ENCODE measurements at regions not wholly inside any gene's neighbourhood (a gene's known extent, or its start where the extent isn't known, plus 50 kb on each side); places are given as distances from the start of the nearest gene placed in this dataset.

DNA sequence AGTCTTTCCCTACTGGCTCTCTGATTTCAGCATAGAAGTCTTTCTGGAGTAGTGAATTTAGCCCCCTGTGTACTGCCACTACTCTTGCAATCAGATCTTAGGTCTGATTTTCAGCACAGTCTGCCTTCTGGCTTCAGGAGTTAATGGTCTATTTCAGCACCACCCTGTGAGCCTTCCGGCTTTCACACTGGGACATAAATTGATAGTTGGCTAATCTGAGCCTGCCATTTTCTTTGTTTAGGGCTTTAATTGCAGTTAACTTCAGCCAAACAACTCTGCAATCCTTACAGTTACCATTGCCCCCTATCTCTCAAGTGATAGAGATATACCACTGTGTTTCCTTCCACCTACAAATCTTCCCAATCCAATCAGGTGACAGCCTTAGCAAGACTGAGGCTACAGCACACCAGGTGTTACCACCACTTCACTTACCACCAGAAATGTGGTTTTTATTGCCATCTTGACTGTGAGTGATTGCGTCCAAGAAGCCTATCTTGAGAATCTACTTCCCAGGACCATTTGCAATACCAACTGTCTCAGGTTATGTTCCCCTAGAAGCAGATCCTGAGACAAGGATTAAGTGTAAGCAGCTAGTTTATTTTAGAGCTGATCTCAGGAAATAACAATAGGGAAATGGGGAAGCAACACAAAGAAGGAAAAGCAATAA, 51.9 kb upstream of the NEK6 start:
- no peaks in the 10 kb centered on the region for H3K36me3 ChIP-seq (ENCODE audit: control insufficient read depth in 4 of 4, insufficient read depth in 3 of 4, low read depth in 1 of 4, low read length in 3 of 4)
- H3K9me3 ChIP-seq (ENCODE audit: control insufficient read depth in 4 of 4, low read length in 3 of 4): no peaks in the 10 kb centered on the region
- no peak overlapping the region for H3K27ac ChIP-seq (ENCODE audit: low read depth in 1 of 2, low read length in 2 of 2)
- 88% methylated on average over 2 of the region's 2 CpGs for WGBS
- no peak for DNase-seq (ENCODE audit: low spot score)
- no peak for TF ChIP-seq FOXA1 (IDR thresholded peaks at IDR 0.05)
- no peak for TF ChIP-seq HNF4G (IDR thresholded peaks at IDR 0.05)
- no peak for TF ChIP-seq JUND (IDR thresholded peaks at IDR 0.05)
- H3K4me1 ChIP-seq (ENCODE audit: control insufficient read depth in 4 of 4, insufficient read depth in 4 of 4, low read length in 3 of 4): no peaks in the 10 kb centered on the region
- H3K9ac ChIP-seq (ENCODE audit: low read depth in 1 of 2, low read length in 2 of 2): no peak overlapping the region
- no peak overlapping the region for H3K4me3 ChIP-seq (ENCODE audit: low read depth in 1 of 3, low read length in 3 of 3)
- H3K27me3 ChIP-seq (ENCODE audit: control insufficient read depth in 4 of 4, insufficient read depth in 4 of 4, low read length in 3 of 4): no peaks in the 10 kb centered on the region

DNA sequence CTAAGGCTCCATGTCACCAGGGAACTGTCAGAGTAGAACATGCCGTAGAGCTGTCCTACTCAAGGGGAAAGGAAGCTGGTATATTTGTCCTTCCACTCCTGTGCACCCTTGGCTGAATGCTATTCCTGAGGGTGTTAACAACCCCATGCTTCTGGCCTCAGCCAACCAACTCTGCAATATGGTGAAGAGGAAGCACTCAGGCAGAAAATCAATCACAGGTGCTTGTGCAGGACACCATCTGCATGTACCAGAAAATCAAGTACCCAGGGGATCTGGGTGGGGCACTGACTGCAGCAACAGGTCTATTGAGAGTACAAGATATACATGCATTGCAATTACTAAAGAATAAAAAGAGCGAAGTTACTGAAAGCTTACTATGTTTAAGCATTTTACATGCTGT, 51.4 kb upstream of the NEK6 start:
- H3K27ac ChIP-seq (ENCODE audit: low read depth in 1 of 2, low read length in 2 of 2): no peak overlapping the region
- no peaks in the 10 kb centered on the region for H3K27me3 ChIP-seq (ENCODE audit: control insufficient read depth in 4 of 4, insufficient read depth in 4 of 4, low read length in 3 of 4)
- WGBS: 96% methylated on average over 2 of the region's 2 CpGs
- no peak for DNase-seq (ENCODE audit: low spot score)
- H3K4me1 ChIP-seq (ENCODE audit: control insufficient read depth in 4 of 4, insufficient read depth in 4 of 4, low read length in 3 of 4): no peaks in the 10 kb centered on the region
- no peak overlapping the region for H3K4me3 ChIP-seq (ENCODE audit: low read depth in 1 of 3, low read length in 3 of 3)
- H3K36me3 ChIP-seq (ENCODE audit: control insufficient read depth in 4 of 4, insufficient read depth in 3 of 4, low read depth in 1 of 4, low read length in 3 of 4): no peaks in the 10 kb centered on the region
- no peaks in the 10 kb centered on the region for H3K9me3 ChIP-seq (ENCODE audit: control insufficient read depth in 4 of 4, low read length in 3 of 4)
- TF ChIP-seq RAD21 (IDR thresholded peaks at IDR 0.05): no peak
- no peak for TF ChIP-seq HNF4G (IDR thresholded peaks at IDR 0.05)
- TF ChIP-seq SP1 (IDR thresholded peaks at IDR 0.05): no peak
- TF ChIP-seq YY1 (IDR thresholded peaks at IDR 0.05): no peak
- TF ChIP-seq, protein P1, sequence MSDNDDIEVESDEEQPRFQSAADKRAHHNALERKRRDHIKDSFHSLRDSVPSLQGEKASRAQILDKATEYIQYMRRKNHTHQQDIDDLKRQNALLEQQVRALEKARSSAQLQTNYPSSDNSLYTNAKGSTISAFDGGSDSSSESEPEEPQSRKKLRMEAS (IDR thresholded peaks at IDR 0.05): no peak
- no peak for TF ChIP-seq FOXA2 (IDR thresholded peaks at IDR 0.05)
- no peak for TF ChIP-seq HNF4A (conservative IDR thresholded peaks at IDR 0.05)
- TF ChIP-seq, protein P2, sequence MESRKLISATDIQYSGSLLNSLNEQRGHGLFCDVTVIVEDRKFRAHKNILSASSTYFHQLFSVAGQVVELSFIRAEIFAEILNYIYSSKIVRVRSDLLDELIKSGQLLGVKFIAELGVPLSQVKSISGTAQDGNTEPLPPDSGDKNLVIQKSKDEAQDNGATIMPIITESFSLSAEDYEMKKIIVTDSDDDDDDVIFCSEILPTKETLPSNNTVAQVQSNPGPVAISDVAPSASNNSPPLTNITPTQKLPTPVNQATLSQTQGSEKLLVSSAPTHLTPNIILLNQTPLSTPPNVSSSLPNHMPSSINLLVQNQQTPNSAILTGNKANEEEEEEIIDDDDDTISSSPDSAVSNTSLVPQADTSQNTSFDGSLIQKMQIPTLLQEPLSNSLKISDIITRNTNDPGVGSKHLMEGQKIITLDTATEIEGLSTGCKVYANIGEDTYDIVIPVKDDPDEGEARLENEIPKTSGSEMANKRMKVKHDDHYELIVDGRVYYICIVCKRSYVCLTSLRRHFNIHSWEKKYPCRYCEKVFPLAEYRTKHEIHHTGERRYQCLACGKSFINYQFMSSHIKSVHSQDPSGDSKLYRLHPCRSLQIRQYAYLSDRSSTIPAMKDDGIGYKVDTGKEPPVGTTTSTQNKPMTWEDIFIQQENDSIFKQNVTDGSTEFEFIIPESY (IDR thresholded peaks at IDR 0.05): no peak
- TF ChIP-seq TAF1 (conservative IDR thresholded peaks at IDR 0.05): no peak
- TF ChIP-seq, protein P3, sequence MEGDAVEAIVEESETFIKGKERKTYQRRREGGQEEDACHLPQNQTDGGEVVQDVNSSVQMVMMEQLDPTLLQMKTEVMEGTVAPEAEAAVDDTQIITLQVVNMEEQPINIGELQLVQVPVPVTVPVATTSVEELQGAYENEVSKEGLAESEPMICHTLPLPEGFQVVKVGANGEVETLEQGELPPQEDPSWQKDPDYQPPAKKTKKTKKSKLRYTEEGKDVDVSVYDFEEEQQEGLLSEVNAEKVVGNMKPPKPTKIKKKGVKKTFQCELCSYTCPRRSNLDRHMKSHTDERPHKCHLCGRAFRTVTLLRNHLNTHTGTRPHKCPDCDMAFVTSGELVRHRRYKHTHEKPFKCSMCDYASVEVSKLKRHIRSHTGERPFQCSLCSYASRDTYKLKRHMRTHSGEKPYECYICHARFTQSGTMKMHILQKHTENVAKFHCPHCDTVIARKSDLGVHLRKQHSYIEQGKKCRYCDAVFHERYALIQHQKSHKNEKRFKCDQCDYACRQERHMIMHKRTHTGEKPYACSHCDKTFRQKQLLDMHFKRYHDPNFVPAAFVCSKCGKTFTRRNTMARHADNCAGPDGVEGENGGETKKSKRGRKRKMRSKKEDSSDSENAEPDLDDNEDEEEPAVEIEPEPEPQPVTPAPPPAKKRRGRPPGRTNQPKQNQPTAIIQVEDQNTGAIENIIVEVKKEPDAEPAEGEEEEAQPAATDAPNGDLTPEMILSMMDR (IDR thresholded peaks at IDR 0.05; ENCODE audit: low read depth, low read length, missing input control): no peak
- TF ChIP-seq NR2F2 (IDR thresholded peaks at IDR 0.05): no peak
- no peak for TF ChIP-seq FOXA1 (IDR thresholded peaks at IDR 0.05)
- TF ChIP-seq, protein P4, sequence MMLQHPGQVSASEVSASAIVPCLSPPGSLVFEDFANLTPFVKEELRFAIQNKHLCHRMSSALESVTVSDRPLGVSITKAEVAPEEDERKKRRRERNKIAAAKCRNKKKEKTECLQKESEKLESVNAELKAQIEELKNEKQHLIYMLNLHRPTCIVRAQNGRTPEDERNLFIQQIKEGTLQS (IDR thresholded peaks at IDR 0.05): no peak
- no peak for TF ChIP-seq JUND (IDR thresholded peaks at IDR 0.05)
- TF ChIP-seq EGR1 (IDR thresholded peaks at IDR 0.05; ENCODE audit: low read depth in 2 of 2): no peak
- TF ChIP-seq, protein P5, sequence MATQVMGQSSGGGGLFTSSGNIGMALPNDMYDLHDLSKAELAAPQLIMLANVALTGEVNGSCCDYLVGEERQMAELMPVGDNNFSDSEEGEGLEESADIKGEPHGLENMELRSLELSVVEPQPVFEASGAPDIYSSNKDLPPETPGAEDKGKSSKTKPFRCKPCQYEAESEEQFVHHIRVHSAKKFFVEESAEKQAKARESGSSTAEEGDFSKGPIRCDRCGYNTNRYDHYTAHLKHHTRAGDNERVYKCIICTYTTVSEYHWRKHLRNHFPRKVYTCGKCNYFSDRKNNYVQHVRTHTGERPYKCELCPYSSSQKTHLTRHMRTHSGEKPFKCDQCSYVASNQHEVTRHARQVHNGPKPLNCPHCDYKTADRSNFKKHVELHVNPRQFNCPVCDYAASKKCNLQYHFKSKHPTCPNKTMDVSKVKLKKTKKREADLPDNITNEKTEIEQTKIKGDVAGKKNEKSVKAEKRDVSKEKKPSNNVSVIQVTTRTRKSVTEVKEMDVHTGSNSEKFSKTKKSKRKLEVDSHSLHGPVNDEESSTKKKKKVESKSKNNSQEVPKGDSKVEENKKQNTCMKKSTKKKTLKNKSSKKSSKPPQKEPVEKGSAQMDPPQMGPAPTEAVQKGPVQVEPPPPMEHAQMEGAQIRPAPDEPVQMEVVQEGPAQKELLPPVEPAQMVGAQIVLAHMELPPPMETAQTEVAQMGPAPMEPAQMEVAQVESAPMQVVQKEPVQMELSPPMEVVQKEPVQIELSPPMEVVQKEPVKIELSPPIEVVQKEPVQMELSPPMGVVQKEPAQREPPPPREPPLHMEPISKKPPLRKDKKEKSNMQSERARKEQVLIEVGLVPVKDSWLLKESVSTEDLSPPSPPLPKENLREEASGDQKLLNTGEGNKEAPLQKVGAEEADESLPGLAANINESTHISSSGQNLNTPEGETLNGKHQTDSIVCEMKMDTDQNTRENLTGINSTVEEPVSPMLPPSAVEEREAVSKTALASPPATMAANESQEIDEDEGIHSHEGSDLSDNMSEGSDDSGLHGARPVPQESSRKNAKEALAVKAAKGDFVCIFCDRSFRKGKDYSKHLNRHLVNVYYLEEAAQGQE (IDR thresholded peaks at IDR 0.05): no peak
- no peak for TF ChIP-seq GABPA (IDR thresholded peaks at IDR 0.05 in 1 of 2, conservative IDR thresholded peaks at IDR 0.05 in 1 of 2)
- no peak overlapping the region for H3K9ac ChIP-seq (ENCODE audit: low read depth in 1 of 2, low read length in 2 of 2)

All from liver (tissue), 8 donors.